Upper lobe of left lung (tissue), 4 donors: ENCODE measurements at regions not wholly inside any gene's neighbourhood (a gene's known extent, or its start where the extent isn't known, plus 50 kb on each side); places are given as distances from the start of the nearest gene placed in this dataset.

ENCODE experiments used
- CTCF ChIP-seq, 6 experiments: fragments of 450-650 bp in 4 of 6; fragments of 200-600 bp in 2 of 6; sonication (generic) in 2 of 6; IDR thresholded peaks; one replicate each; pipeline ENCODE4 v1.5.1; 2016 to 2019; ENCODE audit warnings: antibody characterized with exemption in 6 of 6
- EP300 ChIP-seq, 4 donors: sonication (generic); formaldehyde crosslinking; IDR thresholded peaks; one replicate each; pipeline ENCODE4 v1.5.1; 2017; ENCODE audit warnings: antibody characterized with exemption in 4 of 4, control low read depth in 2 of 4
- POLR2A ChIP-seq, 4 donors: fragments of 450-650 bp; IDR thresholded peaks; one replicate each; pipeline ENCODE4 v1.5.1; 2016 to 2017; ENCODE audit warnings: antibody characterized with exemption in 4 of 4, mild to moderate bottlenecking in 2 of 4
- POLR2AphosphoS5 ChIP-seq, 2 donors: sonication (generic); formaldehyde crosslinking; IDR thresholded peaks; one replicate each; pipeline ENCODE4 v1.5.1; 2017; ENCODE audit warnings: antibody characterized with exemption in 2 of 2

DNA sequence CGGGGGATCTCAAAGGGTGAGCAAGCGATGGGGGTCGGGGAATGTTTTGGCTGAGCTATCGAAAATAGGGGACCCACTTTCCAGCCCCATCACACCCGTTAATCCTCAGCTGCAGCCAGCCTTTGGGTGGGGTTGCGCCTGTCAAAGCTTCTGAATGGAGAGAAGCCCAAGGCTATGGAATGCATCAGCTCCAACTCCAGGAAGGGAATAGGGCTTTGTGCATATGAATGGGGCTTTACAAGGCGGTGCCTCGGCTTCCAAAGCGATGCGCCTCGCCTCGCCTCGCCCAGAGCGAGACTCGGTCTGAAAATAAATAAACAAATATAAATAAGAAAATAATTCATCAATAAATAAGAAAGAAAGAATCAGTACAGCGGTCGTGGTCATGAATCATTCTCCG, 751.4 kb upstream of the DEFB115 start:
- no peak for TF ChIP-seq POLR2AphosphoS5 (IDR thresholded peaks at IDR 0.05)
- TF ChIP-seq CTCF (IDR thresholded peaks at IDR 0.05), result no peak
- no peak for TF ChIP-seq POLR2A (IDR thresholded peaks at IDR 0.05)
- no peak for TF ChIP-seq EP300 (IDR thresholded peaks at IDR 0.05)
